ENCODE measurements at regions not wholly inside any gene's neighbourhood (a gene's known extent, or its start where the extent isn't known, plus 50 kb on each side); places are given as distances from the start of the nearest gene placed in this dataset.

DNA sequence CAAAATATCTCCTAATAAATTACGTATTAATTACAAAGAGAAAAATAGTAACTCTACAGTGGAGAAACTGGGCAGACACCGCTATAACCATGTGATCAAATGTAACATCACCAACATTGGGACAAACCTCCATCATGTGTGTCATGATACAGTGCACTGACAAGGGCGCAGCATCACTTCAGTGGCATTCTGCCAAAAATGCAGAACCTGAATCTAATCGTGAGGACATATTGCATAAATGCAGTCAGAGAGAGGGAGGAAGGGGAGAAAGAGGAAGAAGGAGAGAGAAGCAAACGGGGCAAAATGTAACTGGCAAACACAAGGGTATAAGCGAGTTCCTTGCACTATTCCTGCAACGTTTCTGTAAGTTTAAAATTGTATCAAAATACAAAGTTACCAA lies 74.2 kb upstream of the MARCHF10 start:
- peak; percentile 83 to 94 (median 88) for DNase-seq

DNA sequence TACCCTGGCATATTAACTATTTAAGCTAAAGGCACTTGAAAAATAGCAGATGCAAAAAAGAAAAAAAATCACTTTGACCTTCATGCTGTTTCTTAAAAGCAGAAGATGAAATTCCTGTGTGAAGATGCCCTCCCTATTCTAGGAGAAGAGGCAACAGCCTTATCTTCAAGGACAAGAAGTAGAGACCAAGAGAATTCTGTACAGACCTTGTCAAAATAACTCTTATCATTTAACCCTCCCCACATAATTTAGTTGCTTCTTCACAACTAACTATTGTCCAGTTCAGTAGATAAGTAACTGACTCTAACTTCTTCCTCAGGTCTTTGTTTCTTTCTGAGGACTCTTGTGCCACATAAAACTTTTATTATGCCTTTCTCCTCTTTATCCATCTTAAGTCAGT lies 72.0 kb upstream of the MARCHF10 start:
- DNase-seq, result no peak

DNA sequence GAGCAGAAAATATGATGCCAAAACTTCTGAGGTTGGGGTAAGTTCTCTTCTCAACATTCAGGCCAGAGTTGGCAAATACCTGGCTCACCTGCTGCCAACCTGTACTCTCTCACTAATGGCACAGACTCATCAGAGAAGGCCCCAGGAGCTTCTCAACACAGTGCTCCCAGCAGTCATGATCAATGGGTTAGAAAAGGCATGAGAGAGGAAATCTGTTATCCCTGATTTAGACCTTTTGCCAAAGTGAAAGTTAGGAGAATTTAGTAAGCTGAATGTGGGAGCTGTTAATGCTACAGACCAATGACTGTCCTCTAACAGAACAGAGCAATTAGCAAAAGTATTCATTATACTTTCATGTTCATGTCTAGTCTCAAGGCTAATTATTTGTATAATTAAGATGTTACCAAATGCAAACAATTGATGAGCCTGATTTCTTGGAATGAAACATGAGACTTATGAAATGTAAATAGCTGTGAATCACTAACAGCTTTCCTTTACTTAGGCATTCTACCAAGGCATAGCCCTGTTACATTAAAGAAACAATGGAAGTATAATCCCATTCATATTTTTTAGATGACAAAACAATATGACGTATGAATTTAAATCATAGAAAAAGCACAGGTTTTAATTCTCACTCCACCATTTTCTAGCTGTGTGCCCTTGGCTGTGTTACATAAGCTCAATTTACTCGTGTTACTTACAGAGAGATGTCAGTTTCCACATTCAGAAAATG lies 68.7 kb upstream of the MARCHF10 start:
- DNase-seq, result no peak

DNA sequence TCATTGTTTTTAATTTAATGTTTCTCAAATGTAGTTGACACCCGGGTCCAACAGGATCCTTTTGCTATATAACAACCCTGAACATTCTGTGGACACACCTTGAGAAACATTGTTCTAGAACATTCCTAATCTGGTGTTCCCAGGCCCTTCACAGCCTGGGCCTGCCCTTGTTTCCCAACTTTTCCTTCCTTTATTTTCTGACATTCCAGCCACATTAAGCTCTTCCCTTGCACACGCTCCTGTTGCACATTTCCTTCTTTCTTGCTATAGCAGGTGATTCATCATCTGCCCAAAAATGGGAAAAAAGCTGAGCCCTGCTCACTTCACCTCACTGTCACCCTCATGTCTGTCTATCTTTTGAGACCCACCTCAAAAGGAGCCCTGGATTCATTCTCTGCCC lies 67.9 kb upstream of the MARCHF10 start:
- DNase-seq, result no peak

DNA sequence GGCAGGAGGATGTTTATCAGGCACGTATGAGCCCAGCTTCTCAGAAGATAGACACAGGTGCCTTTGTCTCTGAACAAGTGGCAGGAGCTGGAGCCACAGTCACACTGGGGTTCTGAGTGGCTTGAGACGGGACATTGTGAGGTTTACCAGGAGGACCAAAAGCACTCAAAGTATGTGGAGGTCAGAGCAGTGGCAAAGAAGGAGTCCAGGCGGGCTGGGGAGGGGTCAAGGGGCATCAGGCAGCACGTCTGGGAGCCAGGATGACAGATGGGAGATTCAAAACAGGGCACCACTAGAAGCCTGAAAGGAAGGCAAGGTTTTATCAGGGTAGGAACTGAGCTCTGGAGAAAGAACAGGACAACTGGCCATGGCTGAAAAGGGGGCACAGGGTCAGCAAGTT lies 67.2 kb upstream of the MARCHF10 start:
- no peak for DNase-seq

DNA sequence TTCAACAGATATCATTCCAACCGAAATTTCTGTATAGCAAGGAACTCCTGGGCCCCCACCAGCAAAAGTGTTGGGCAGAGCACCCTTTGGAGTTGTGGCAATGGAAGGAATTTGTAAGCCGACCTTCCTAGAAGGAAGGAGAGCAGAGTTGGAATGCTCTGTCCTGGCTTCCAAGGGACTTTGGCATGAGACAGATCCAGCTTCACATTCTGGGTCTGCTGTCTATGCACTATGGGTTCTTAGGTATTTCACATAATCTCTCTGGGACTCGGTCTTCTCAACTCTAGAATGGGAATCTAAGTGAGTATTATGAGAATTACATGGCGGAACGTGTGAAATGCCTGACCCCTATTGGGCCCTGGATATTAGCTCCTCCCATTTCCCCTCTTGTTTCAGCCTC lies 63.2 kb upstream of the MARCHF10 start:
- DNase-seq, result no peak

DNA sequence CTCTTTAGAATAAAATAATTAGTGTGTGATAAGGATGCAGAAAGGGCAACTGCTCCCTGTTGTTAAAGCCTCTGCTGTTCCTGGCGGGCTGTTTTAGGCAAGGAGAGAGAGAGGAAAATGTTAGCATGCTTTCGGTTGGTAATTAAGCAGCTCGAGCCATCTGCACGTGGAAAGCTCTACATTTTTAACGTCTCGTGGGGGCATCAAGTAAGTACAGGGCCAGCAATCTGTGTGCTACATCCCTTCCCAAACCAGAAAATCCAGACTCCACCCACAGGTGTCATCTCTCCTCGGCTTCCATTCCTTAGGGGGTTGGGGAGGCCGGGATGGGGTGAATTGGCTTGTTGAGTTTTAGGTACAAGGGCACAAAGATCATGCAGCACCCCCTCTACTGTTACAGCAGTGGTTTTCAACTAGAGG lies 62.4 kb upstream of the MARCHF10 start:
- no peak for DNase-seq

DNA sequence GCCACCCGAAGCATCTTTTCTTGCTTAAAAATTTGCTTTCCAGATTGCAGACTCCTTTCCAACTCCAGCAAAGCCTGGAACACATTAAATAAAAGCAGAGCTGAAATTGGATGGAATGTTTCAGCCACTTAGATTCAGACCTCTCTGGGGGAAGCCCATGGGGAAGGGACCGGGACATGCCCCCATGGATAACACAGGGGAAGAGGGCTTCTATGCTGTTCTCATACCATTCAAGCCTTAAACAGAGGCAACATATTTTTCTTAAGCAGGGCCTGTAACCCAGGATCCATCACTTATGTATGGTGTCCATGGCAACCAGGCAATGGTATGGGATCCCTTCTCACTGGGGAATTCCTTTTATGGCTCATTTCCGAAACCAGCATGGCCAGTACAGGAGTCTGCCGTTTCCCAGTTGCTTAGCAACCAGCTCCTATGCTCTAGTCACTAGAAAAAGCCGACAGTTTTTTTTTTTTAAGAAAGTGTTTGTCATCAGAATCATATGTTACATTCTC lies 62.0 kb upstream of the MARCHF10 start:
- DNase-seq, result no peak

DNA sequence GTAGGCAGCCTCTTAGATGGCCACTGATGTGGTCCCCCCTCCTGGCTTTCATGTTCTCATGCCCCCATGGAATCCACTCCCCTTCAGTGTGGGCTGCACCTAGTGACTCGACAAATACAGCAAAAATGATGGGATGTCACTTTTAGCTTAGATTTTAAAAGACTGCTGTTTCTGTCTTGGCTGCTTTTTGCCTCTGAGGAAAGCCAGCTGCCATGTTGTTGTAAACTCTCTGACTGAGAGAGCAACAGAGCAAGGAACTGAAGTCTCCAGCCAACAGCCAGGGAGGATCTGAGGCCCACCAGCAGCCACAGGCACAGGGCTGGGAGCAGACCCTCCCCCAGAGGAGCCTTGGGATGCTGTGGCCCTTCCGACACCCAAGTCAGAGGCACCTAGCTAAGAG lies 60.6 kb upstream of the MARCHF10 start:
- no peak for DNase-seq

DNA sequence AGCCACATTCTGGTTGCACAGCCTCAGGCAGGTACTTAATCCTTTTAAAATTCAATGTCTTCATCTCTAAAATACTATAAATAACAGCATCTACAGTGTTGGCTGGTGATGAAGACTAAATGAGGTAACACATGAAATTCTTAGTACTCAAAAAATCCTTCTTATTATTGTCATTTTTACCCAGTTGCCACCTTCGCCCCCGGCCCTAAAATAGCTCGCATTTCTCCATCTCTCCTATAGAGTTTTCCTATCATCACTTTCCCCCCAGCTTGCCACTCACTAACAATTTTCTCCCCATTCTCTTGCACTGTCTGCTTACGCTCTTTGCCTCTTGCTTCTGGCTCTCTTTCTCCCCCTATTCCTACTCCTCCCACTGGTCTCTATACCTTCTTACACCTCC lies 59.9 kb upstream of the MARCHF10 start:
- no peak for DNase-seq

DNA sequence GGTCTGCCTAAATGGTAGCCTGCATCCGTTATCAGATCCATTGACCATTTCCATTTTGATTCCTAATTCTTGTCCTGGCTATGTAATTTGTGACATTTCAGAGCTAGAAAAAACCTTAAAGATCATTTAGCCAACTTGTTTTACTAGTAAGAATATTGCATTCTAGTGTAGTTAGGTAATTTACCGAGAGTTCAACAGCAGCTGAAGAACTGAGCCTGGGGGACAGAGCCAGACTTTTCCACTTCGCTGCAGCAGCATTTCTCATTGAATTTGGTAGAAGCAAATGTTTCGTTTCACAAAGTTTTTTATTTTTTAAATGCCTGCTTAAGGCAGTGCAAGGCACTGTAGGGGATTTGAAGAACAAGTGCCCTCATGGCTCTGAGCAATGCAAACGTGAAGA lies 59.2 kb upstream of the MARCHF10 start:
- DNase-seq, result no peak

DNA sequence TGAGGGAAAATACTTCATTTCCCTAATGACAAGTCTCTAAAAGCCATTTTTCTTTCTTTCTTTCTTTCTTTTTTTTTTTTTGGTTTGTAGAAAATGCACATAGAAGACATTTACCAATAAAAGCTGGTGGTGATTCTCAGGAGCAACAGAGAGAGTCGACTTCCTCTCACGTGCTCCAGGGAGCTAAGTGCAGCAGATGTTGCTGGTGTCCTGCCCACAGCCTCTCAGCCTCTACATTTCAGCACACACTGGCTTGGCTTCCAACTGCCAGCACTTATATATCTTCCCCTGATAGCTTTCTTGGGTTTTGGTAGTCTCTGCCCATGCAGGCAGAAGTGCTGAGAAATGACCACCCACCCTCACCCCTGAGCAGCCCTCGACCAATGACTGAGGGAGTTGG lies 58.4 kb upstream of the MARCHF10 start:
- DNase-seq, result peak in 3 of 4 experiments; percentile 14 to 39 (median 37)

DNA sequence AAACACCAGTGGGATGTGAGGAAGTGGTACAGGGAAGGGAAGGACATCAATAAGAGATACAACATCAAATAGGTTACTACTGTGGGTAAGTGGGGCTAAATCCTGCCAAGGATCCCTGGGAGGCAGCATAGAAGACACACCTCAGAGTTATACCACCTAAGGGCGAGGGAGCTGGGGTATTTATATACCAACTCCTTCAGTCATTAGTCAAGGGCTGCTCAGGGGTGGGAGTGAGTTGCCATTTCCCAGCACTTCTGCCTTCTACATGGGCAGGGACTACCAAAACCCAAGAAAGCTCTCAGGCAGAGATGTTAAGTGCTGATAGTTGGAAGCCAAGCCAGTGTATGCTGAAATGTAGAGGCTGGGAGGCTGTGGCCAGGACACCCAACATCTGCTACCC lies 57.5 kb upstream of the MARCHF10 start:
- DNase-seq, result no peak

DNA sequence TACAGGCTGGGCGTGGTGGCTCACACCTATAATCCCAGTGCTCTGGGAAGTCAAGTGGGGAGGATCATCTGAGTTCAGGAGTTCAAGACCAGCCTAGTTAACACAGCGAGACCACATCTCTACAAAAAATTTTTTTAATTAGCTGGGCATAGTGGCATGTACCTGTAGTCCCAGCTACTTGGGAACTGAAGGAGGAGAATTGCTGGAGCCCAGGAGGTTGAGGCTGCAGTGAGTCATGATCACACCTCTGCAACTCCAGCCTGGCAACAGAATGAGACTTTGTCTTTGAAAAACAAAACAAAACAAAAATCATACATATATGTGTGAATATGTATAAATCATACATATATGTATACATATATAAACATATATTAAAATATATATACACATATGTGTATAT lies 54.1 kb upstream of the MARCHF10 start:
- DNase-seq, result no peak

DNA sequence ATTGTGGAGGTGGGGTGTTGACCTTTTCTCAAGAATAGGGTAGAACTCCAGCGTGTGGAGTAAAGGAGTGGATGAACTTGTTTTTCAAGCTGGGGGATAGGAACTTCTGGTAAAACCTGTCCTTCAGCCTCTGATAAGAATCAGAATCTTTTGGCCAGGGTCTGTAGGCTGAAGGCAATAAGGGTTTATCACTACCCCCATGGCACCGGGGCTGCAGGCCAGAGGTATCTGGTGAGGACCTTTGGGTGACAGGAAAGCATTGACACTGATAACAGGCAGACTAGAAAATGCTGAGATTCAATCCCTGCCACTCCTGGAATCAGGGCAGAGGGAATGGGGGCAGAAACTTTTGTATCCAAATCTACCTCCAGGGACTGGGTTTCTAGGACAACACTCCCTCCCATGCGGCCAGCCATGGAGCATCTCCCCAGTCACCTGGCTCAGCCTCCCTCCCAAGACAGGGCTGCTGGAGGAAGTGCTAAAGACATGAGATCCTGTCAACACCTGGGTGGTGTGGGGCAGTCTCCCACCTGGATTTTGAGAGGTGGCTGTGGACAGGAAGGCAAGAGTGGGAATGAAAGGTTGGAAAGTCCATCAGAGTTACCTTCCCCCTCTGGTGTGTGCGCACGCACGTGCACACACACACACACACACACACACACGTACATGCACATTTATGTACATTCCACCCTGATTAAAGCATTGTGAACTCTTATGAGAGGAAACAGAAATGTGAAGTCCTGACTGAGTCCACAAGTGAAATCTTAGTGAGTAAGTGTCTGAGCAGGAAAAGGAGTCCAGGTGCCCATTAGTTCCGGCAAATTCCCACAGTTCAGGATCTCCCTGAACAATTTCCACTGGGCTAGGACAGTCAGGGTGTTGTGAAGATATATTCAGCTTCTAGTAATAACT lies 53.1 kb upstream of the MARCHF10 start:
- DNase-seq, result no peak

DNA sequence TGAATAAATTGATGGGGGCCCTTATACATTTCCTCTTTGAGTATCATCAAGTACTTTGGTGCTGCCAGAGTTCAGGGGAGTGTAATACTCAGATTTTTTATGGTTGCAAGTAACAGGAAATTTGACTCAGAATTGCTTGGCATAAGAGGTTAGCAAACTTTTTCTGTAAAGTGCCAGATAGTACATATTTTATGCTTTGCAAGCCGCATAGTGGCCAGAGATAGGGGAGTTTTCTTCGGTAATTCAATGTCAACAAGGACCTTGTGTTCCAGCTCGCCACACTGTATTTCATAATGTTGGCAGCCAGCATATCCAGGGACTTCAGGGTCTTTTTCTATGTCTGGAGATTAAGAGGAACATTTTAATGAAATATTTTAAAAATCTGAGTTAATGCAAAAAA lies 51.0 kb upstream of the MARCHF10 start:
- no peak for DNase-seq
